Activated CD8-positive, alpha-beta memory T cell treated with anti-CD3 and anti-CD28 coated beads for 1 hour (primary cell): ENCODE measurements at regions not wholly inside any gene's neighbourhood (a gene's known extent, or its start where the extent isn't known, plus 50 kb on each side); places are given as distances from the start of the nearest gene placed in this dataset.

ENCODE experiments used
- DNase-seq, 2 donors: peaks; one replicate each; pipeline ENCODE4 v3.0.0-alpha.2; 2020; ENCODE audit warnings: low read depth in 1 of 2; ENCODE audit errors: extremely low read depth in 1 of 2

GRCh38 chr11:8740129-8740528 lies 57.5 kb downstream of the RPL27A start:
- no peak for DNase-seq

GRCh38 chr11:8744423-8744822 lies 61.8 kb downstream of the RPL27A start:
- no peak for DNase-seq

GRCh38 chr11:8745431-8746253 lies 63.0 kb downstream of the RPL27A start:
- DNase-seq, result no peak

- DNase-seq, result no peak
These were observed 63.9 kb downstream of the RPL27A start for GRCh38 chr11:8746331-8746974.

GRCh38 chr11:8747173-8747572 lies 64.6 kb downstream of the RPL27A start:
- no peak for DNase-seq

GRCh38 chr11:8748317-8748716 lies 65.7 kb downstream of the RPL27A start:
- DNase-seq, result no peak

GRCh38 chr11:8749202-8749601 lies 66.6 kb downstream of the RPL27A start:
- DNase-seq, result no peak

- no peak for DNase-seq
These were observed 71.6 kb downstream of the RPL27A start for GRCh38 chr11:8754241-8754640.

- DNase-seq, result no peak
These were observed 73.6 kb downstream of the RPL27A start for GRCh38 chr11:8756201-8756600.

GRCh38 chr11:8757047-8757446 lies 74.5 kb downstream of the RPL27A start:
- no peak for DNase-seq

GRCh38 chr11:8757533-8757932 lies 74.9 kb downstream of the RPL27A start:
- DNase-seq, result no peak

- DNase-seq, result no peak
These were observed 76.1 kb downstream of the RPL27A start for GRCh38 chr11:8758619-8759169.

GRCh38 chr11:8759634-8760033 lies 77.0 kb downstream of the RPL27A start:
- no peak for DNase-seq

GRCh38 chr11:8760896-8761295 lies 78.3 kb downstream of the RPL27A start:
- no peak for DNase-seq

- DNase-seq, result no peak
These were observed 80.6 kb downstream of the RPL27A start for GRCh38 chr11:8763070-8763685.

GRCh38 chr11:8765294-8765693 lies 82.7 kb downstream of the RPL27A start:
- no peak for DNase-seq

- no peak for DNase-seq
These were observed 83.7 kb downstream of the RPL27A start for GRCh38 chr11:8766043-8766987.

GRCh38 chr11:8766988-8767374 lies 84.4 kb downstream of the RPL27A start:
- DNase-seq, result no peak

GRCh38 chr11:8767466-8768142 lies 85.0 kb downstream of the RPL27A start:
- no peak for DNase-seq
